GM18867 (cell line): ENCODE measurements at regions not wholly inside any gene's neighbourhood (a gene's known extent, or its start where the extent isn't known, plus 50 kb on each side); places are given as distances from the start of the nearest gene placed in this dataset.

ENCODE experiments used
- ATAC-seq: cut with Tn5 transposase; IDR thresholded peaks from one replicate; pipeline ENCODE4 v1.9.1; 2021; ENCODE audit warnings: mild to moderate bottlenecking, moderate library complexity; ENCODE audit not compliant: unreplicated experiment

DNA sequence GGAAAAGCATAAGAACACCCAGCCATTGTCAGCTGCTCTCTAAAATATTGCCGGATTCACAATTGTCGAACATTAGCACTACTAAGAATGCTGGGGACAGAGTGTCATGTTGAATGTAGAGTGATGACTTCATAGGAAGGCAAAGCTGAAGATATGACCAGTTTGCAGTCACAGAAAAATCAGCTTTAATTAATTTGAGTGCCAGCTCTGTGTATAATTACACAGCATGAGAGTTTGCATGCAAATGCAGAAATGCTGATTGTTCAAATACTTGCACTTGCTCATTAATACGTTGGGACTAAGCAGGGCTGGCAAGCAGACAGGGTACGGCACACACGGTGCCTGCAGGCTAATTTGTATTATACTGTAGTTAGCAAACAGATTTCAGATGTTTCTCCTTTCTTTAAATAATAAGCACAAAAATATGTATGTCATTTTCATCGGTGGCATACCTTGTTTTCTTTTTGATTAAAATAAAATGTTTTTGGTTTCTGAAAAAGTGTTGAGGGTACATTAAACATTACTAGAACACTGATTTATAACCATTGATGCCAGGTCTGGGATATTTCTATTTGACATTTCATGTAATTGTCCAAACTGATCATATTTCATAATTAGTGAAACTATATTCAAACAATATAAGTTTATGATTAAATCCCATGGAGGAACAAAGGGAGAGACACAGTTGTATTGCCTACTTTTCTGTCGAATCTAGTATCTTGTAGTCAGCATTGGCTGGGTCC, 99.8 kb upstream of the ADGRL2 start:
- ATAC-seq, result no peak

DNA sequence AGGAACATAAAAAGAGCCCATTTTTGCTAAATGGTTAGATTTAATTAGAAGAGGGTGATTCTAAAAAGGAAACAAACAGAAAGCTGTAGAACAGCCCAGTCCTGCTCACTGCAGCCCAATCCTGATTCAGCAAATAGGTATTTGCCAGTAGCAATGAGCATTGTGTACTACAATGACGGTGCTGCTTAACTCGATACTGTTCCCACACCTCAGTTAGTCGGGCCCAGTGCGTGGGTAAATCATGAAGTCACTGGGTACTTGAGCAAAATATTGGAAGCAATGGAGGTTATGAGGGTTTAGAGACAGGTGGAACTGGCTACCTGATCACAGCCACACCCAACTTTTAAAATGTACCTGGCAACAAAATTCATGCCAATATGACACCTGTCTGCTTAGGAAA, 101.5 kb upstream of the ADGRL2 start:
- no peak for ATAC-seq

DNA sequence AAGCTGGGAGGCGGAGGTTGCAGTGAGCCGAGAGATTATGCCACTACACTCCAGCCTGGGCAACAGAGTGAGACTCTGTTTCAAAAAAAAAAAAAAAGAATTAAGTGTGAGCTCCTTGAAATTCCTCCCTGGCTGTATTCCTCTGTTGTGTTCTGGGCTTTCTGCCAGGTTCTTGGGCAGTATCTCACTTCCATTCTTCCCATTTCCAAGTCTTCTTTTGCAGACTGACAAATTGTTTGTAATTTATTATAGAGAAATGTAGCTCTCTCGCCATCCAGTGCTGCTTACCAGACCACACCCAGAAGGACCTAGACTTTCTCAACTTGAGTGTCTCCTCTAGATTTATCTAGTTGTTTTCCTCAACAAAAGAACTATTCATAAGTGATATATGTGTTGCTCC, 105.0 kb upstream of the ADGRL2 start:
- no peak for ATAC-seq

DNA sequence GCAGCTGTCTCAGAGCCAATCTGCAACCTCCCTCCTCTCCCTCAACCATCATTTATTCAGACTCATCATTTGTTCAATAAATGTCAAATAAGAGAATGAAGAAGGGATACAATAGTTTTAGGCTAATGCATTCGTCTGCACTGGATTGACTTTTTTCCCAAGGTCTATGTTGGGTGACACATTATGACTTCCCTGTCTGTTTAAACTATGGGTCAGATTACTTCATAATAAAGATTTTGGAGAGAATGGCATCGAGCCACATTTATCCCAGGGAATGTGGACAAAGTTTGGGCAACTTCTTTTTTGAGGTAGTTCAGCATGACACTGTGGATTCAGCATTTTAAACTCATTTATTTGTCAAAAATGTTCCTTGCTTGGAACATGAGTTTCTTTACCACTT, 107.4 kb upstream of the ADGRL2 start:
- no peak for ATAC-seq

DNA sequence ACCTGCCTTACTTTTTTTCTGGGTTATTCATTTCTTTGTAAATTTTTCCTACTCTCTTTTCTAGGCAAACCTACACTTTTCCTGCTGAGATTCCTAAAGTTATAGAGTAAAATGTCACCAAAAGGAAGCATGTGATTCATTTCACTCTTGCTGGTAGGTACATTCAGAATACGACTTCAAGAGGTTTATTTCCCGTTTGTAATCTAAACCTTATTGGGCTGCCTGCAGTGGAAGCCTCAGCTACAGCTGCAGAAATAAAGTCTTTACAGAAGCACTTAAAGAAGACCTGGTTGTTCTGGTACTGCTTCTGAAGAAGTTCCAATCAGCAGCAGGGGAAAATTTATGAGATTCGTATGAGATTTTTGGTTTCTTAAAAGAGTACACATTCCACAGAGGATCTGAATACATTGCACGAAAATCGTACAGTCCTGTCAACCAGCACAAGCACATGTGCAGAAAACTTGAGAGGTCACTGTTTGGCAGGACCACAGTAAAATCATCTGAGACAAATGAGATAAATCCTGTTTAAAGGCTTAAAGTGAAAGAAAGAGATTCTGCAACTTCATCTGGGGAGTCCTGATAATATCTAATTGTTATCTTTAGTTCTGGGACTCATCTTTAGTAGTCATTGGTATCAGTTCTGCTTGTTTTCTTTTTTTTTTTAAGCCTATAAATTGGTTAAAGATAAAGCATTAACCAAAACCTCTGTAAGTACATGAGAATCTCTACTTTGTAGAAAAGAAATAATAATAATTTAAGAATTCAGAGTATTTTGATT, 109.9 kb upstream of the ADGRL2 start:
- no peak for ATAC-seq

DNA sequence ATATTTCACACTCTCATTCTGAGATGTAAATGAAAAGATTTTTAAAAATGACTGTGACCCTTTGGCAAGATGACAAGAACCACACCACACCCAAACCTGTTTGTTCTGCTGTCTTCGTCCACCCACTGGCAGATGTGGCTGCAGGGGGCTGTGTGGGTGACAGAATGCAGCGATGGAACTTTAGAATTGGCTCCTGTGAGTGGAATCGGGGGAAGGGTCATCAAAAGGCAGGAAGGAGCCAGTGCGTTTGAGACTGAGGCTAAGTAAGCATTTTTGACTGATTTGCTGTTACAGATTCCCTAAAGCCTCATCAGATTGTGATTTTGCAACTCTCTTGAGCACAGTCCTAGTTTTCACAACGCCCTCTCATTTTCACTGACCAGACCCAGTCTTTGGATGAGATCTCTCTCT, 111.2 kb upstream of the ADGRL2 start:
- no peak for ATAC-seq

DNA sequence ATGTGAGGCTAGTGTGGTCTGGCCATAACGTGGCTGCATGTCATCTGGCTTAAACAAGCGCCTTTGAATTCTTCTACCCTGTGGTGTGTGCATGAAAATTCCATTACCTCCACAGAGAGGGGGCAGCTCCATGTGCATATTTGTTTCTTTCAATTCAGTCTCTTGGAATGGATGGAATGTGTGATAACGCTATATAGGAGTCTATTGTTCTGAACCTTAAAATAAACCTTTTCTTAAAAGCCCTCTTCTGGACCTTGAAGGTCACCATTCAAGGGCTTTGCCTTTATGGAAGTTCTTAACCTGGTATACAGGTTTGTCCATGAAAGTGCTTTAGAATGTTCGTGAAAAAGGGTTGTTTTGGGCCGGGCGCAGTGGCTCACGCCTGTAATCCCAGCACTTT, 118.2 kb upstream of the ADGRL2 start:
- no peak for ATAC-seq

DNA sequence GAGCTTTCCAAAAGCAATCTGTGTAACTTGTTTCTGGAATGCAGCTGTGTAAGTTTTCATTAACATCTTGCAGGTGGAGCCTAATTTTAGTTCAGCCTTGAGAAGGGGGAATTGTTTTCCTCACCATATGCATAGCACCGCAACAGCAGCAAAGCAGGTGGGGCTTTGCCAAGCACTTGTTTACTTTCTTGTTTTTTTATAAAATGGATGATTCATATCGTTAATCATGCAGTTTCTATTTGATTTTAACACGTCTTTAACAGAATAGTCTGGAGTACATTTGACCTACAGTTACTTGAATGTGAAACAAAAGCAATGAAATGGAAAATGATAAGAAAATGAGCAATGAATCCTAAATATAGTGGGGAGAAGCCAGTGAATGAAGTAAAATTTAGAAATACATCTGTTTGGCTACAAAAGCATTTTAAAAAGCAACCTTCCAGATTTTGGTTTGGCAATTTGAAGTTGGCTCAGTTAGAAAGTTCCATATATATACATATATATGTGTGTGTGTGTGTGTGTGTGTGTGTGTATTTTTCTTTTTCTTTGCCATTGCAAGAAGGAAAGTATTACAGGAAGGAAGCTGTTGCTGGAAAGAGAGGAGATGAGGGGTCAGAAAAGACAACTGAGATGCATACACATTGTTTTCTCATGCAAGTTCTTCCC, 119.0 kb upstream of the ADGRL2 start:
- peak; percentile 69 for ATAC-seq

DNA sequence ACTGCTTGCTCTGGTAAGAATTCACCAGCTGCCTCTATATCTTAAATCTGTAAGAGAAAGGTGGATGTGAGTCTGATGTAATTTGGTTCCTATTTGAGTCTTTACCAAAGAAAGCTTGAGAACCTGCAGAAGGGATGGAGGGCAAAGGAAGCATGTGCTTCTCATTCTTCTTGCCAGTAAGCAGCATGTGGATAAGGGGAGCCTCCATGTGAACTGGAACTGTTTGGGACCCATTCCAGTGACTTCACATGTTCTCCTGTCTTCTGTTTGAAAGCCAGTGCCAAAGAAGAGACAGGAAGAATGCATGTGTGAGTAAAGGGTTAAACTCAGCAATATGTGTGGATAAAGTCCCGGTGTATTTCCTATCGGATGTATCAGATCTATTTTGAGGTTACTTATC, 119.6 kb upstream of the ADGRL2 start:
- ATAC-seq, result peak; percentile 14

DNA sequence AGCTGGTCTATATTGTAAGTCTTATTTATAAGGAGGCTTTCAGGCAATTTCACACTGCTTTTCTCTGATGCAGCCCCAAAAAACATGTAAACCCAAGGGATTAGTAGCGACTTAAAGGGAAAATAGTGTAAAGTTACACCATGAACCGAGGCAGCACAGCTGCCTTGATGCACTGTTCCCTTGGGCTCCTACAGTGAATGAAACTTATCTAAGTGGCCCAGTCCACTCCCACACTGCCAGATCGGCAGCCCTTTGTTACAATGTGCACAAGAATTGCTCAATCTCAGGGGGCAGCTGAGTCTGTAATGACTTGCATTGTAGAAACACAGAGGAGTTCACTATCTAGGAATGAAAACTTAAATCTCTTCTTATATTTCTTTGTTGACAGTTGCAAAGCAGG, 120.8 kb upstream of the ADGRL2 start:
- no peak for ATAC-seq

DNA sequence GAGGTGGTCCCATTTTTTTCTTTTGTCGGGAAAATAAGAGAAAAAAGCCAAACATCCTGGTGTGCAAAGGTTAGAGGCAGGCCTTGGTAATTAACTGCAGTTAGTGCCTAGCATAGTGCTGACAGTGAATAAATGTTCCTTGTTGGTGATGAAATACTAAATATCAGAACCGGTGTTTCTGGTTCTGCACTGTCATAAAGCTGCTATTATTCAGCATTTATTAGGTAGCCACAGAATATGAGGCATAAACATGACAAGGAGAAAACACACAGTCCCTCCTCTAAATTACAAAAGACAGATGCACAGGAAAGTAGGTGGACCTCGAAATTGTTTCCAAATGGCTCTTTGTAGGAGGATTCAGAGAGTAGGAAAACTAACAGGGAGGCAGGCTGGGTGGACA, 122.0 kb upstream of the ADGRL2 start:
- ATAC-seq, result no peak

DNA sequence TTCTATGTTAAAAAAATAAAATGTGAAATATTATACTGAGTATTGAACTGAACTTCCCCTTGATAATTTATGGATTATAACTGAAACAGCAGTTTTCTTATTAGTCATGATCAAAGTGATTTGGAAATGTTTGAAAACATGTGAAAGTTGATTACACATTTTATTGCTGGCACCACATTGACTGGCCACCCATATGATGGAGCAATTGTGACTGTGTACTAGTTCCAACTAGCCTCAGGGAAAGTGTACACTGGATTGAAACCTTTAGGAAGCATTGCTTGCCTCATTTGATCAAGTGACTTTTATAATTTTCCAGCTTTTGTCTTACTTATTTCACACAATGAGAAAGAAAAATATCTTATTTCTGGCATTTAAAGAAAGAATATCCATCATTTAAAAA, 128.0 kb upstream of the ADGRL2 start:
- no peak for ATAC-seq

DNA sequence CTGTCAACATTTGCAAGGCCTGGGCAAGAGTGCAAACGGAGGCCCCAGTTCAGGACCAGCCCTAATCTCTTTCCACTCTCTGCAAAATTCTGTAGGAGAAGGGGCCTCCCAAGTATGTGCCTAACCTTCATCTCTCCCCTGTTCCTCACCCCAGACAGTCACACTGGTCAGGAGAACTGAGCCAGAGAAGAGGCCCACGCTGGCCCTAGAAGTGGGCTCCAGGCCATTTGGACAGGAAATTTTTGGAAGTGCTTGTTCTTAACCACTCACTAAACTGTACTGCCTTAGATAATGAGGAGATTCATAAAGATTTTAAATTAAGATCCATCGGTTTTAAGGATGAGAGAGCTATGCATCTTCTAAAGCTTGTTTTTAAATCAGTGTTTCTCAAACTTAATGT, 129.7 kb upstream of the ADGRL2 start:
- no peak for ATAC-seq

DNA sequence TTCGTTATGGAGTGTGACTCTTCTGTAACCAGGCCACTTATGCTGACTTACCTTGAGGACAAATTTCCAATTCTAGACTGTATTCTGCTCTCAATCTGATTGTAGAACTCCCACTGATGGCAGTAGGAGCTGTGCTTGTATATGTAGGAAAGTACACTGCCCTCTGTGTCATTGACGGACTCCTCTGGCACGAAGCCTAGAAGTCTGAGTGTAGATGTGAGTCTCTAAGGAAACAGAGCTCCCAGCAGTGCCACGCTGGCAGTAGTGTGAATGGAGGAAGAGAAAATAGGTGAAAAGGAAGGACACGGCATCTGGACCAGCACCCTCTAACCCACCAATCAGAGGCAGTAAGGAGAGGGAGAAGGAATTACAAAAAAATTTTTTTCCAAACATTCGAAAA, 130.4 kb upstream of the ADGRL2 start:
- ATAC-seq, result no peak

DNA sequence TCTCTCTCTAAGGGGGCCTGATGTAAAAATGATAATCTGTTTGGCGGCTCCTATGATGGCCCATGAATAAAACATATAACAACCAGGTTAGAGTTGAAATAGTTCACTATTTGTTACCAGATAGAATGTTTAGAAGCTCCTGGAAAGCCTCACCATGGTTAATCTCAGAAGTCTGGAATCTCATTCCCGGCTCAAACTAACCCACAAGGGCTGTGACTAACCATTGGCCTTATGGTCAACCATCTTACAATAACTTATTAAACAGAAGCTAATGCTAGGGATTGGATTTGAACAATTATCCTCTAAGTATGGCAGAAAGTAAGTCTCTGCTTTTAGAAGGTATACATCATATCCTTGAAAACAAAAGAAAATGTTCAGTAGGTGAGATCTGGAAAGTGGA, 134.1 kb upstream of the ADGRL2 start:
- ATAC-seq, result no peak

DNA sequence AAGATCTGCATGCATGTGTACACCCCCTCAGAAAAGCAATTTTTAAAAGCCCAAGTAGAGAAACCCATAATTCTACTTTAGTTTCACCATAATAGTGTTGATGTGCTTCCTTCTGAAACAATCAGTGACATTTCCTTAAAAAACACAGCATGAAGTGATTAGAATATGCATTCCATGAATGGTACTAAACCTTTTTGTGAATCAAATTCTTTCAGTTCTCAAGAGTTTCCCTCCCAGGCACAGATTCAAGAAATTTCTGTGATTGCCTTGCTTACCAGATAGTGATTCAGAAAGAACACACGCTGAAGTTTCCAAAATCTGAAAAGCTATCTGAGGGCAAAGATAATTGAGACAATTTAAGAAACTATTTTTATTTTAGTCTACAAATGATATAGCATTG, 136.4 kb upstream of the ADGRL2 start:
- ATAC-seq, result no peak

DNA sequence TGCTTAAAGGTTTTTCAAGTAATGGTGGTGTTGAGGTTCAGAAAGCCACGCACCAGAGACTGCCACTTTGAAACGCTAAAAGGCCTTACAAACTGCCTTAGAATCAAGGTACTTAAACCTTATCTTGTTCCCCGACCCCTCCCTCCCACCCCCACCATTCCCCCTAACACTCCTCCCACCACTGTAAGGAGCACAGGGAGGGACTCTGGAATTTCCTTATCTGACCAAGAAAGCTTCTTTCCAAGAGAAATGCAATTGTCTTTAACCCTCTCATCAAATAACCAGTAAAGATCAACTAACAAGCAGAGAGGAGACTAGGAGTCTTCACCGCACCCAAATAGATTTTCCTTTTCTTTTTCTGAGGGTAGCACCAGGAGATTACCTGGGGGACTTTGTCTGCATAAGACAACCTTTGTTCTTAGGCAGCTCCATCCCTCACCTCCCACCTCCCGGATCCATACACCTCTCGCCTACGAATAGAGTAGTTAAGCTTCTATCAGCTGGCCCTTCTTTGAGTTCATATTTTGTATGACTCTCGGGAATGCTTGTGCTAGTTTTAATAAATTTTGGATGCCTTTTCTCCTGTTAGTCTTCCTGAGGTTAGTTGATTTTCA, 137.7 kb upstream of the ADGRL2 start:
- no peak for ATAC-seq

DNA sequence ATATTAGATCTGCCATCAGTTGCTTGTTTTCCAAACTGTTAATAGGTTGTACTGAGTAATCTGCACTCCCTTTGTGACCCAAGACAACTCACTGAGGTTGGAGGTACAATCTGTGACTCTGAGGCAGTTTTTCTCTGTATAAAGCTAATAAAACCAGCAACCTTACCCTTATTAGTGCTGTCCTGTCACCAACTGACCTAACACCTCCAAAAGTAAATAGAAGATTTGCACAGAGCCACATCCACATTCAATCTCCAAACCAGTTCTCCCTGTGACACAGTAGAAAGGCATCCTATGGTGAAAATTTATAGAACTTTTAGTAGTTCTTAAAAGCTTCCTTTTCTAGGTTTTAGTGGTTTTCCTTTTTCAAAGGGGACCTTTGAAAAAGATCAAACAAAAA, 140.4 kb upstream of the ADGRL2 start:
- ATAC-seq, result no peak

DNA sequence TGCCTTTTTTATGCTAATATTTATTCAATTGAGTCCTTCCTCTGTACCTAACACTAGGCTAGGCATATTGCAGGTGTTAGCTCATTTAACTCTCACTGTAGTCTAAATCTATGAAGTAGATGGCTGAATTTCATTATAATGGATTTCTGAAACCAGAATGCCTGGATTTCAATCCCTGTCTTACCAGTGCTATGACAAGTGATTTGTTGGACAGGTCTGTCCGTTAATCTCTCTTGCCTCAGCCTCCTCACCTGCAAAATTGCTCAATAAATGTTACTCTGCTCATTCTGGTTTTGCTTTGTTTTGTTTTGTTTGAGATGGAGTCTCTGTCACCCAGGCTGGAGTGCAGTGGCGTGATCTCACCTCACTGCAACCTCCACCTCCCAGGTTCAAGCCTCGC, 146.1 kb upstream of the ADGRL2 start:
- ATAC-seq, result no peak

DNA sequence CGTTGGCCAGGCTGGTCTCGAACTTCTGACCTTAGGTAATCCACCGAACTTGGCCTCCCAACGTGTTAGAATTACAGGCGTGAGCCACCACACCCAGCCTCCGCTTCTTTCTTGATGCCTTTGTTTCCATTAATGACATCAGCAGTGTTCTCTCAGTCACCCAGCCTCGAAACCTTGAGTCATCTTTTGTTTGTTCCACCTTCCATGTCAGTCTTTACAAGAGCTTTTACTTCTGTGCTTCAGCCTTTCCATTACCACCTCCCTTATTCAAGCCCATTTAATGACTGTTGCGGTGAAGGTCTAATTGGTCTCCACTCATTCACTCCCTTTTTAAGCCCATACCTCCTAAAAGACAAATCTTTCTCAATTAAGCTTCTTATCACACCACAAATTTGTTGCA, 146.6 kb upstream of the ADGRL2 start:
- no peak for ATAC-seq

DNA sequence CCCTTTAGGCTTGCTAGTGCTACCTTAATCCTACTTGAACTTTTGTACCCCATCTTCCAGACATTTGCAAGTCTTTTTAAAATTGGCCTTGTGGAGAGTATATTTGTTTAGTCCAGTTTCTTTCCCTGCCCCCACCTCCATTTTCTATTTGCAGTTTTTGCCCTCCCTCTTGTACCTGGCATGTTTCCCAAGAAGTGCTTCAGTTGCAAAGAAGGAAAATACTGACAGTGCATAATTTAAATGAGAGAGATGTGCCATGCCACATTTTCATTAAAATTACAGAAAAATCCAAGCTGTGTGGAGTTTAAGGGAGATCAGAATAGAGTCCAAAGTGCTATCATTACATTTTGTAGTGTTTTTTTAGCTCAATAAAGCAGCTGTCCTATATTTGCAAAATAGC, 150.0 kb upstream of the ADGRL2 start:
- ATAC-seq, result no peak

DNA sequence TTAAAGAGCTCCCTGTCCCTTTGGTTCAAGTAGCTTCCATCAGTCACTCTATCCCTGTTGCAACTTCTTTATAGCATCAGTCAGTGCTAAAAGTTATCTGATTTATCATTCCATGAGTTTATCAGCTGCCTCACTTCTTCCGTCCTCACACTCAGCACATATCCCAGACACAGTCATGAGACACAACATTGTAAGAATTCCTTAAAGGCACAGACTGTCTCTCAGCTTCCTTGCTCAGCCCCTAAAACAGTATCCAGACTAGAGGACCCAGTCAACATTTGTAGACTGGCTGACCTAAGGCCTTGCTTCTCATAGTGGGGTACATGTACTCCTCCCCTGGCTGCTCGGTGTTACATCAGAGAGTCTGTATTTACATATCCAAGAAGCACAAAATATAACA, 164.9 kb upstream of the ADGRL2 start:
- no peak for ATAC-seq
